GM19351 (cell line): ENCODE measurements at regions not wholly inside any gene's neighbourhood (a gene's known extent, or its start where the extent isn't known, plus 50 kb on each side); places are given as distances from the start of the nearest gene placed in this dataset.

Source experiments
- ATAC-seq: cut with Tn5 transposase; IDR thresholded peaks from one replicate; pipeline ENCODE4 v1.9.1; 2021; ENCODE audit warnings: mild to moderate bottlenecking, moderate library complexity; ENCODE audit not compliant: unreplicated experiment

- ATAC-seq, result no peak
Measured at GRCh38 chr6:95071464-95071863, 505.9 kb upstream of the MANEA start.

- ATAC-seq, result no peak
Measured at GRCh38 chr6:95078457-95078856, 498.9 kb upstream of the MANEA start.

- no peak for ATAC-seq
Measured at GRCh38 chr6:95081231-95081630, 496.1 kb upstream of the MANEA start.

- ATAC-seq, result no peak
Measured at GRCh38 chr6:95081949-95082348, 495.4 kb upstream of the MANEA start.

GRCh38 chr6:95083506-95083905 is 493.8 kb upstream of the MANEA start:
- no peak for ATAC-seq

GRCh38 chr6:95084867-95085266 is 492.5 kb upstream of the MANEA start:
- no peak for ATAC-seq

- ATAC-seq, result no peak
Measured at GRCh38 chr6:95087394-95088097, 489.8 kb upstream of the MANEA start.

GRCh38 chr6:95091823-95092436 is 485.4 kb upstream of the MANEA start:
- ATAC-seq, result peak; percentile 92

GRCh38 chr6:95093154-95093553 is 484.2 kb upstream of the MANEA start:
- ATAC-seq, result no peak

- no peak for ATAC-seq
Measured at GRCh38 chr6:95094751-95095663, 482.3 kb upstream of the MANEA start.

GRCh38 chr6:95095855-95096254 is 481.5 kb upstream of the MANEA start:
- no peak for ATAC-seq

- no peak for ATAC-seq
Measured at GRCh38 chr6:95099410-95099809, 477.9 kb upstream of the MANEA start.

GRCh38 chr6:95109212-95109611 is 468.1 kb upstream of the MANEA start:
- no peak for ATAC-seq

- ATAC-seq, result no peak
Measured at GRCh38 chr6:95110767-95111166, 466.6 kb upstream of the MANEA start.

- no peak for ATAC-seq
Measured at GRCh38 chr6:95117236-95117635, 460.1 kb upstream of the MANEA start.

- ATAC-seq, result no peak
Measured at GRCh38 chr6:95119927-95120326, 457.4 kb upstream of the MANEA start.

GRCh38 chr6:95120984-95121383 is 456.4 kb upstream of the MANEA start:
- no peak for ATAC-seq

- ATAC-seq, result no peak
Measured at GRCh38 chr6:95127261-95127660, 450.1 kb upstream of the MANEA start.

- ATAC-seq, result no peak
Measured at GRCh38 chr6:95128439-95128838, 448.9 kb upstream of the MANEA start.

GRCh38 chr6:95128947-95129346 is 448.4 kb upstream of the MANEA start:
- no peak for ATAC-seq

- no peak for ATAC-seq
Measured at GRCh38 chr6:95133578-95133977, 443.8 kb upstream of the MANEA start.

- ATAC-seq, result no peak
Measured at GRCh38 chr6:95135182-95135581, 442.2 kb upstream of the MANEA start.
